SU-DHL-6 (cell line): ENCODE measurements at regions not wholly inside any gene's neighbourhood (a gene's known extent, or its start where the extent isn't known, plus 50 kb on each side); places are given as distances from the start of the nearest gene placed in this dataset.

Experiments
- EZH2phosphoT487 ChIP-seq: fragments of 200-600 bp; sonication (generic), shearing (Covaris generic); conservative IDR thresholded peaks from 2 replicates; pipeline ENCODE4 v1.6.1; 2018; ENCODE audit warnings: mild to moderate bottlenecking, antibody characterized with exemption, low read length, moderate library complexity, mixed read lengths
- TF ChIP-seq, protein P1 (sequence below): fragments of 200-600 bp; sonication (generic); IDR thresholded peaks from one replicate; pipeline ENCODE4 v1.5.1; 2017; ENCODE audit warnings: antibody characterized with exemption, mild to moderate bottlenecking, low read length, moderate library complexity; ENCODE audit not compliant: insufficient read depth, poor library complexity, severe bottlenecking

DNA sequence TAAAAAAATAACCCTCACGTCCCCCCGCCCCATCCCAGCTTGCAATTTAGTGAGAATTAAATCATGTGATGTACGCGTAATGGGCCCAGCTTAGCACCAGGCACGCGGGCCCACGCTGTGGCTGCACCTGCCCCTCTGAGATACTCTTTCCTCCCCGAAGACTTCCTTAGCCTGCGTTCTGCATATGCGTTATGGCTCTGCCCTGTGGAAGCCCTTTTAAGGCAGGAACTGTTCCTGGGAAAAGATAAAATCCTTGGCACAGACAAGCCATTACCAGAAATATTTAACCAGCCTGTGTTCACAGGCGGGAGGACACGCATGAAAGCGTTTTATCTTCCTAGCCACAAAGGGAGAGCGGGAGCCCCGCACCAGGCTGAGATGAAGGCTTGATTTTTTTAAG, 311.0 kb downstream of the LRFN2 start:
- TF ChIP-seq, protein P1, sequence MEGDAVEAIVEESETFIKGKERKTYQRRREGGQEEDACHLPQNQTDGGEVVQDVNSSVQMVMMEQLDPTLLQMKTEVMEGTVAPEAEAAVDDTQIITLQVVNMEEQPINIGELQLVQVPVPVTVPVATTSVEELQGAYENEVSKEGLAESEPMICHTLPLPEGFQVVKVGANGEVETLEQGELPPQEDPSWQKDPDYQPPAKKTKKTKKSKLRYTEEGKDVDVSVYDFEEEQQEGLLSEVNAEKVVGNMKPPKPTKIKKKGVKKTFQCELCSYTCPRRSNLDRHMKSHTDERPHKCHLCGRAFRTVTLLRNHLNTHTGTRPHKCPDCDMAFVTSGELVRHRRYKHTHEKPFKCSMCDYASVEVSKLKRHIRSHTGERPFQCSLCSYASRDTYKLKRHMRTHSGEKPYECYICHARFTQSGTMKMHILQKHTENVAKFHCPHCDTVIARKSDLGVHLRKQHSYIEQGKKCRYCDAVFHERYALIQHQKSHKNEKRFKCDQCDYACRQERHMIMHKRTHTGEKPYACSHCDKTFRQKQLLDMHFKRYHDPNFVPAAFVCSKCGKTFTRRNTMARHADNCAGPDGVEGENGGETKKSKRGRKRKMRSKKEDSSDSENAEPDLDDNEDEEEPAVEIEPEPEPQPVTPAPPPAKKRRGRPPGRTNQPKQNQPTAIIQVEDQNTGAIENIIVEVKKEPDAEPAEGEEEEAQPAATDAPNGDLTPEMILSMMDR: no peak
- TF ChIP-seq EZH2phosphoT487: no peak
